ENCODE measurements at regions not wholly inside any gene's neighbourhood (a gene's known extent, or its start where the extent isn't known, plus 50 kb on each side); places are given as distances from the start of the nearest gene placed in this dataset.

DNA sequence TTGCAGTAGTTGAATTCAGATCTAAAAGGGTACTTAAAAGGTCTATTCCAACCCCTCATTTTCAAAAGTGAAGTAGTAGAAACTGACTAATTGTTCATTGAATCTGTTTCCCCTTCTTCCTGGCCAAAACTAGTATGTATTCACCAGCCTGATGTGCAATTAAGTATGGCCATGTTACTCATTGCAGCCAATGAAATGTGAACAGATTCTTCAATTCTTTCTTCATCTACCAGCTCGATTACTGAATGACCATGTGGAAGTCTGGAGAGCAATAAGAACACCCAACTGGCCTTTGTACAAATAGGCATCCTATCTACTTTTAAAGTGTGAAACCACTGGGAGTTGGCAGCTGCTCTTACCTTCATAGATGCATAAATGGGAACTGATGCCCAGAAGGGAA is 449.0 kb upstream of the ID2 start:
- H3K36me3 ChIP-seq, result no peaks in the 10 kb centered on the region
- H3K9me3 ChIP-seq, result no peaks in the 10 kb centered on the region
- no peak overlapping the region for H3K4me3 ChIP-seq
- intact Hi-C loops (cut with DNase I), result no loop called here
- no peak overlapping the region for H3K27ac ChIP-seq
- no peak for DNase-seq
- TF ChIP-seq POLR2A (IDR thresholded peaks at IDR 0.05), result no peak
- TF ChIP-seq, protein P1, sequence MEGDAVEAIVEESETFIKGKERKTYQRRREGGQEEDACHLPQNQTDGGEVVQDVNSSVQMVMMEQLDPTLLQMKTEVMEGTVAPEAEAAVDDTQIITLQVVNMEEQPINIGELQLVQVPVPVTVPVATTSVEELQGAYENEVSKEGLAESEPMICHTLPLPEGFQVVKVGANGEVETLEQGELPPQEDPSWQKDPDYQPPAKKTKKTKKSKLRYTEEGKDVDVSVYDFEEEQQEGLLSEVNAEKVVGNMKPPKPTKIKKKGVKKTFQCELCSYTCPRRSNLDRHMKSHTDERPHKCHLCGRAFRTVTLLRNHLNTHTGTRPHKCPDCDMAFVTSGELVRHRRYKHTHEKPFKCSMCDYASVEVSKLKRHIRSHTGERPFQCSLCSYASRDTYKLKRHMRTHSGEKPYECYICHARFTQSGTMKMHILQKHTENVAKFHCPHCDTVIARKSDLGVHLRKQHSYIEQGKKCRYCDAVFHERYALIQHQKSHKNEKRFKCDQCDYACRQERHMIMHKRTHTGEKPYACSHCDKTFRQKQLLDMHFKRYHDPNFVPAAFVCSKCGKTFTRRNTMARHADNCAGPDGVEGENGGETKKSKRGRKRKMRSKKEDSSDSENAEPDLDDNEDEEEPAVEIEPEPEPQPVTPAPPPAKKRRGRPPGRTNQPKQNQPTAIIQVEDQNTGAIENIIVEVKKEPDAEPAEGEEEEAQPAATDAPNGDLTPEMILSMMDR (IDR thresholded peaks at IDR 0.05), result no peak
- no peaks in the 10 kb centered on the region for H3K27me3 ChIP-seq
- 63 to 79% methylated on average over 1 of the region's 1 CpG for WGBS, 2 donors
- H3K4me1 ChIP-seq, result peaks cover 12 to 24% (median 16%) of the 10 kb centered on the region in 3 donors

DNA sequence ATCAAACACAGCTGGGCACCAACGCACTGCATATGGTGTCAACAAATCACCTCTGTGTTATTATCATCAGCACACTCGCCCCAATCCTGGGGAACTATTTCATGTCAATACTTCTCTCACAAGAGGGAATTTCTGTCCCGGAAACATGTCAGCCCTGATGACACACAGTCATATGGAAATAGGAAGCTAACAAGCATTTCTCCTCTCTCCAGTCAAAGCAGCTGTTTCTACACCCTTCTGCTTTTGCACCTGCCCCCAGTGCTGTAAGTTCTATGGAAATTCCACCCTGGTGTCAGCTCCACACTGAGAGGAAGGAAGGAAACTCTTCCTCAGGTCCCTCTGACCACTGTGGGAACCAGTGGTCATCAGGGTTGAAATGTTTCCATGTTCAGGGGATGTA is 447.6 kb upstream of the ID2 start:
- Histone ChIP-seq H3K4me1 (peaks cover 12 to 23% (median 15%) of the 10 kb centered on the region in 3 donors), H3K27me3 (no peaks in the 10 kb centered on the region), H3K4me3 (no peak overlapping the region), H3K9me3 (no peaks in the 10 kb centered on the region), H3K36me3 (no peaks in the 10 kb centered on the region), H3K27ac (peak overlapping the region in 2 of 4 donors; percentile 14 to 18)
- DNase-seq, result no peak
- 62 to 64% methylated on average over 3 of the region's 3 CpGs for WGBS, 2 donors
- intact Hi-C loops (cut with DNase I), result no loop called here
- TF ChIP-seq POLR2A (IDR thresholded peaks at IDR 0.05), result no peak
- TF ChIP-seq, protein P1 (IDR thresholded peaks at IDR 0.05), result no peak

DNA sequence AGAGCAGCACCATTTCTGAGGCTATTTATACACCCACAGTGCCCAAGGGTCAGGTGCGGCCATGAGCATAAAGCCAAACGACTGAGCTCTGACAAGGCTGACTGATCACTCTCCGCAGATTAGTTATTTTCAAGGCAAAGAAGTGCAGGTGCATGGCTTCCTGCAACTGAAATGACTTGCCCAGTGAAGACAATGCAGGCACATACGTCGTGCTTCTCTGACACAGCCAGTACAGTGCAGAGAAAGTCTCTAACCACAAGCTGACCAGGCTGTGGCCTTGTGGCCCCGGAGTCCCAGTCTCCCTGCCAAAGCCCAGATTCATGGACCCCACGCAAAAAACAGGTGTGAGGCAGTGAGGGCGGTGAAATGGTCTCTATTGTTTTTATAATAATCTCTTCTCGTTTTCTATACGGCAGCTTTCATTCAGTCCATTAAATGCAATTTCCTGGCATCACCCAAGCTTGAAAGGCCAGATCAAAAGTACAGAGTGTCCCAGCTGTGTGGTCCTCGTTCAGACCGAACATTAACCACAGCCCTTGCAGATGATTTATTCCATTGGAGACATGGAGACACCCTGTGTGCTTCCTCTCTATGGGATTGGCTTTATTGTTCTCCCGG is 447.0 kb upstream of the ID2 start:
- no peaks in the 10 kb centered on the region for H3K9me3 ChIP-seq
- WGBS, 2 donors, result 28 to 35% methylated on average over 12 to 13 of the region's 13 CpGs
- H3K27ac ChIP-seq, result peak overlapping the region in 1 of 4 donors; percentile 18
- no peak for DNase-seq
- intact Hi-C loops (cut with DNase I), result no loop called here
- TF ChIP-seq, protein P1 (IDR thresholded peaks at IDR 0.05), result no peak
- TF ChIP-seq POLR2A (IDR thresholded peaks at IDR 0.05), result no peak
- no peaks in the 10 kb centered on the region for H3K27me3 ChIP-seq
- H3K4me3 ChIP-seq, result no peak overlapping the region
- peaks cover 9 to 20% (median 11%) of the 10 kb centered on the region in 3 donors for H3K4me1 ChIP-seq
- H3K36me3 ChIP-seq, result no peaks in the 10 kb centered on the region

DNA sequence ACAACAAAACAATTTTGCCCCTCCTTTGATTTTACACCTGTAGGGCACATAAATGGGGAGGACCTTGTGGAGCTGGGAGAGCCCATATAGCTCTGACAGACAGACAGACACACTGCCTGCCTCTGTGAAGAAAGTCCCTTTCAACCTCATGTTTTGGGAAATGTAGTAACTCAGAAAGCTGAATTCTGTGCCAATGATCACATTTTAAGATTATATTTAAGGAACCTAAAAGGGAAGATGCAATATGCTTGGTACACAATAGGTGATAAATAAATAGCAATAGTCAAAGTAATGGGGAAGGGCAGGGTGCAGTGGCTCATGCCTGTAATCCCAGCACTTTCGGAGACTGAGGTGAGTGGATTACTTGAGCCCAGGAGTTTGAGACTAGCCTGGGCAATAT is 446.4 kb upstream of the ID2 start:
- no peak for TF ChIP-seq POLR2A (IDR thresholded peaks at IDR 0.05)
- TF ChIP-seq, protein P1 (IDR thresholded peaks at IDR 0.05), result no peak
- H3K27ac ChIP-seq, result peak overlapping the region in 1 of 4 donors; percentile 18
- H3K36me3 ChIP-seq, result no peaks in the 10 kb centered on the region
- 82 to 94% methylated on average over 1 of the region's 1 CpG for WGBS, 2 donors
- peaks cover 8 to 18% (median 8%) of the 10 kb centered on the region in 3 donors for H3K4me1 ChIP-seq
- H3K27me3 ChIP-seq, result no peaks in the 10 kb centered on the region
- intact Hi-C loops (cut with DNase I), result no loop called here
- H3K9me3 ChIP-seq, result no peaks in the 10 kb centered on the region
- no peak overlapping the region for H3K4me3 ChIP-seq
- no peak for DNase-seq

DNA sequence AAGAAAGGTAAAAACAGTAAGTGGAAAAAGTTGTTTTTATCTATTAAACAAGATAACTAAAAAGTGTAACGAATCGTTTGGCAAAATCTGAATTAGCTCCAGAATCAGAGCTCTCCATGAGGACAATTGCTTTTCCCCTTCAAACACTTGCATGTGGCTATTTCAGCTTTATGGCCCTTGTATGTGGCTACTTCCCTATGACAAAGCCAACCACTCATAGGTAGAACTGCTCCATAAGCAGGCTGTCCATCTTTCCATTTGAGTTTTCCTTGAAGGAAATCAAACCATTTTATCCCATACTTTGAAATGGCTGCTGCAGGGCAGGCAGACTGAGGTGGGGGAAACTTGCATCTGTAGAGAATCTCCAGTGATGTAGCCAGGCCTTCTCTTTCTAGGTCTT is 445.5 kb upstream of the ID2 start:
- Histone ChIP-seq H3K27ac (no peak overlapping the region), H3K9me3 (no peaks in the 10 kb centered on the region), H3K4me3 (no peak overlapping the region), H3K27me3 (no peaks in the 10 kb centered on the region), H3K36me3 (no peaks in the 10 kb centered on the region), H3K4me1 (peaks cover 8 to 18% (median 8%) of the 10 kb centered on the region in 3 donors)
- DNase-seq, result no peak
- TF ChIP-seq, protein P1 (IDR thresholded peaks at IDR 0.05), result no peak
- TF ChIP-seq POLR2A (IDR thresholded peaks at IDR 0.05), result no peak
- WGBS, 2 donors, result 96 to 100% methylated on average over 2 of the region's 2 CpGs
- intact Hi-C loops (cut with DNase I), result no loop called here
